NCI-H1048 (cell line): ENCODE measurements at regions not wholly inside any gene's neighbourhood (a gene's known extent, or its start where the extent isn't known, plus 50 kb on each side); places are given as distances from the start of the nearest gene placed in this dataset.
"Not testable (repeated sequence)": the region's sequence is repeated elsewhere in the genome, so short reads cannot be mapped to it uniquely, and the experiment has no call there.

ENCODE experiments used
- DNase-seq: peaks from one replicate; lab custom pipeline; 2025; lab: John Stamatoyannopoulos, UW

GRCh38 chr4:20124317-20125026 is 127.2 kb upstream of the SLIT2 start:
- no peak for DNase-seq

DNA sequence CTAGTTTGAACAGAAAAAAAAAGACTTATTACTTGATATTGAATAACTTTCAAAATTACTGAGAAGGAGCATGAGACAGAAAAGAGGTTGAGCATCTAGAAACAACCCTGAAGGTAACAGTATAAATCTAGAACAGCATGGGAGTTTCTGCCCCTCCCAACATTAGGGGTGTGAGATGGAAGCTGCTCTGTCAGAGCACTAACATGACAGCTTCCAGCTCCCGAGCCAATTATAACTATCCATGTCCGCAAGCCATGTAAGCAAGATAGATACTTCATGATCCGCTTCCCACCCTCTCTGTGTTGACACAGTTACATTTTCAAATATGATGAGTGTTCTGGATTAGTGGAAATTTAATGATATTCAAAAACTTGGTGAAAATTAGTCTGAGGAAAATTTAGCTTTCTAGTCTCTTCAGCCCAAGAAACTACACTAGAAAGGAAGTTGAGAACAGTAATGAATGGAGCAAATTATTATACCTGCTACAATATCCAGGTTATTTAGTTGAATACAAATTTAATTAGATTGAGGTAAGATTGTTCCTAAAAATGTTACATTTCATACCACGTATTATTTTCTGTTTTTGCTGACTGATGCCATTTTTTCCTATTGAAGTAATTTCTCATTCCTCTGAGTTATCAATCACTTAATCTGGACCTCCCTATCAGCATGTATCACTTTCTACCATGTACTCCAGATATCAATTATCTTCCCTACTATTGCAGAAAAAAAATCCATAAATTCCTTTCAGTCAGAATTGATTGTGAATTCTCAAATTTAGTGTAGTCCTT is 129.3 kb upstream of the SLIT2 start:
- DNase-seq, result no peak

GRCh38 chr4:20119141-20119540 is 132.6 kb upstream of the SLIT2 start:
- DNase-seq, result no peak

DNA sequence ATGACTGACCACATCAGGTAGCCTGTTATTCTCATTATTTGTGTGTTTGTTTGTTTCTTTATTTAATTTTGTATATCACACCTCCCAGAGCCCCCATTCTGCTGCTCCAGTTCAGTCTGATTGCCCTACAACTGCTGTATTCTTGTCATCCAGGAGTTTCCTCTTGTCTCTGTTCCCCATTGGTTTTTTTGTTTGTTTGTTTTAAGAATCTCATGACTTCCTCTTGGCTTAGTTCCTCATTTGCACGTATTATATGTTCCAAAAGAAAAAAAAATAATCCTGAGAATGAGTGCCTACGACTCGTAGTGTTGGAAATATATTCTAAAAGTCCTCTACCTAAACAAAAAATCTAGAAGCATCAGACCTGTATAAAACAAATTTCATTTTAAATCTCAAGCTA is 142.3 kb upstream of the SLIT2 start:
- DNase-seq, result no peak

DNA sequence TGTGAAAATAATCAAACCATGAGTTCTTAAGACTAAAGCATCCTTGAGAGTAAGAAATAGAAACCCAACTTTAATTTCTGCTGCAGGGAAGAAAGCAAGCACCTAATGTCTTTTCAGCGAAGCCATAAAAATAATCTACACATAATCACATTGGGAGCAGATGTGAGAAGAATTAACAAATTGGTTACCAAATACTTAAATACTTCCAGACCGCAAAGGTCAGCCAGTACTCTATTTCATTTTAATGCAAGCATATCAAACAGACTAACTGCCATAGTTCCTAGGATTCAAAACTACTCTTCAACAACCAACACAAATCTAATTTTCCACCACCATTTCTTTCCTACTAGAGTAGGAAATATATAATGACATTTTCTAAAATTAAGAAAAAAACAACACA is 144.8 kb upstream of the SLIT2 start:
- no peak for DNase-seq

- DNase-seq, result no peak
Observed at GRCh38 chr4:20101831-20102230, 149.9 kb upstream of the SLIT2 start.

DNA sequence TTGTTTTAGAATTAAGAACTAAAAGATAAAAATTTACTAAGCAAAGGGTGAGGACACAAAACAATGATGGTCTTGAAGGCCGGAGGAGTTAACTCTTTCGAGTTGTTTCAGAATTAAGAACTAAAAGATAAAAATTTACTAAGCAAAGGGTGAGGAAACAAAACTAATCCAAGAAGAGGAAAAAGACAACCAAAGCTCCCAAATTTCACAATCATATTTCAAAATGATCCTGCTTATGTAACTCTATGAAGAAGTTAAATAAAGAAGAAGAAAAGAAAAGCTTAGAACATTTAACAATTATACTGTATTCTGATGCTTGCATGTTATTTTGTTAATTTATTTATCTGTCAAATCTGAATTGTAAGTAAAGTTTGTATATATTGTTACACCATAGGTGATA is 154.8 kb upstream of the SLIT2 start:
- DNase-seq, result no peak

DNA sequence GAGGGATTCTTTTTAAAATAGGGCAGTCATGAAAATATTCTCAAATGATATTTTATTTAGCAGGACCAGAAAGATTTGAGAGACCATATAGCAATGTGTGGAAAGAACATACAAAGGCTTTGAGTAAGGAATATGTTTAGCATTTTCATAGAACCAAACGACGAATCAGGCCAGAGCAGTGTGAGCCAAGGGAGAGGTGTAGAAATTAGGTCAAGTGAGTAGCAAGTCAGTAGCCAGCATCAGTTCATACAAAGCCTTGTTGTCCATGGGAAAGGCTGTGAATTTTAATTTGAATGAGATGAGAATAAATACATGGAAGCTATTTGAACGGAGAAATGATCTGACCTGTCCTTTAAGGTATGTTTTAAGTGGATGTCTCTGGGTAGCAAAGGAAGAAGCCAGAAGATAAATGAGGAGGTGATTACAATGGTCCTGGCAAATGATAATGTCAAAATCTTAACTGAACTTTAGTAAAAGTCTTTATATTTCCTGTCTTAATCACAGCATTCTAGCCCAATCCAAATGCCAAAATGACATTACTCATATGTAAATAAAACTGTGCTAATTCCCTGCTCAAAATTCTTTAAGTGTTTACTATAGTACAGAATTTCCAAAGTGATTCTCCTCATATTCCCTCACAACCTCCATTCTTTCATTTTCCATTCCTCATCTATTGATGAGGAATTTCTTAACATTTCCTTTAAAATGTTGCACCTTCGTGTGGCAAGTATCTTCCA is 155.7 kb upstream of the SLIT2 start:
- DNase-seq, result no peak

DNA sequence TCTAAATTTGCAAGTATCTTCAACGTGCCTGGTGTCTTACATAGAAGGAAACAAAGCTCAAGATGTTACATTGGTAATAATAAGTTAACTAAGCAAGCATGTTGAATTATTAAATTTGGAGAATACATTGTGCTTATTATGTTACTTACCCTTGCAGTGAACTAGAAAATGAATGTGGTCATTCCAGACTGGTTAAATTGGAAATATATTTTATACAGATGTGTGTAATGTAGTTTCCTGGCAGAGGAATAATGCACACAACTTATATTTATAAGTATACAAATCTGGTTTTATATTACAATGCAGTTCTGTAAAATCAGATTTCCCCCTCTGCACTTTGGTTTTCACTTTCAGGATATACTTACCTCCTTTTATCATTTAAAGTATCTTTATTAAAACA is 159.9 kb upstream of the SLIT2 start:
- no peak for DNase-seq

DNA sequence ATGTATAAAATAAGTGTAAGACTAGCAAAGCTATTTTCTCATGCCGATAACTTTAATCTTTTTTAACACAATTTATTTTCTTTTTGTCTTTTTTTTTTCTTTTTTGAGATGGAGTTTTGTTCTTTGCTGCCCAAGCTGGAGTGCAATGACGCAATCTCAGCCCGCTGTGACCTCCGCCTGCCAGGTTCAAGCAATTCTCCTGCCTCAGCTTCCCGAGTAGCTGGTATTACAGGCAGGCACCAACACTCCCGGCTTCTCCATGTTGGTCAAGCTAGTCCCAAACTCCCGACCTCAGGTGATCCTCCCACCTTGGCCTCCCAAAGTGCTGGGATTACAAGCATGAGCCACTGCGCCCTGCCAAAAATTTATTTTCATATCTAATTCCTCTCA is 164.2 kb upstream of the SLIT2 start:
- DNase-seq, result no peak

DNA sequence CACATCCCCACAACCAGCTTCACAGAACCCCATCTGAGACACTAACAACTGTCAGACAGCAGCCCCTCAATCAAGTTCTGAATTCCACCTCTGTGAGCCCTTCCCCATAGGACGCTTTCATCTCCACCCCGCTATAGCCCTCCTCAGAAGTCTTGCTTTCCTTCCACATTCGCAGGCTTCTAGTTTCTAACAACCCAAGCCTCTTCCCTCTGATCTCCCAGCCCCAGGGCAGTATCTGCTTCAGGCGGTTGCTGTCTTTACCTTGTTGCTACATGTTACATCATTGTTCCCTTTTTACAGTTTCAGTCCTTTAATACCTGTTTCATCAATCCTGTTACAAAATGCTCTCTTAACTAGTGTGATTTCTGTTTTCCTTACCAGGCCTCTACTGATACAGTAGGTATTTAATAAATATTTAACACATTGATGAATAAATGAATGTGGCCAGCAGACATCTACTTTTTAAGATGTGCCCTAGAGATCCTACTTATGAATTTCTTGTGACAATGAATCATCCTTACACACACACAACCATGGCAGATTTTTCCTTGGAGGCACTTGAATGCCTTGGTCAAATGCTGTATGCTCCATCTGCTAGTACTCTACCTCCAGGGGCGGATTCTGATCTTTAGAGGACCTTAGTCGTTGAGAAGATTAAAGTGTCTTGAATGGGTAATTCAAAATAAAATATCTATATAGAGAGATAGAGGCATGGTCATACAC is 164.7 kb upstream of the SLIT2 start:
- DNase-seq, result no peak

- no peak for DNase-seq
Observed at GRCh38 chr4:20086067-20086798, 165.5 kb upstream of the SLIT2 start.

DNA sequence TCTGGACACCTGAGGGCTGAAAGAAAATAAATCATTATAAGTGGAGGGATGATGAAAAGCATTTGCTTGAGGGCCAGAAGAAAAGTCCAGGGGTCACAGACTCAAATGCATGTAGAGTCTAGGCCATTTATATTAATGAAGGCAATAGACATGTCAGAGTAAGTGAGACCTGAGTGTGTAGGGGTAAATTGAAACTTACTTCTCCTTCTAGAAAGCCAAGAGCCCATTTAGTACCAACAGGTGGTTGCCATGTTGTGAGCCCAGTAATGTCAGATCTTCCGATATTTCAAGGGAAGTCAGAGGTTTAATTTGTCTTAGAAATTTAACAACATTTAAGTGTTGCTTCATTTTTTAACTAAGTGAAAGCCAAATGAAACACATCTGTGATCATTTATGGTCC is 166.1 kb upstream of the SLIT2 start:
- DNase-seq, result no peak

DNA sequence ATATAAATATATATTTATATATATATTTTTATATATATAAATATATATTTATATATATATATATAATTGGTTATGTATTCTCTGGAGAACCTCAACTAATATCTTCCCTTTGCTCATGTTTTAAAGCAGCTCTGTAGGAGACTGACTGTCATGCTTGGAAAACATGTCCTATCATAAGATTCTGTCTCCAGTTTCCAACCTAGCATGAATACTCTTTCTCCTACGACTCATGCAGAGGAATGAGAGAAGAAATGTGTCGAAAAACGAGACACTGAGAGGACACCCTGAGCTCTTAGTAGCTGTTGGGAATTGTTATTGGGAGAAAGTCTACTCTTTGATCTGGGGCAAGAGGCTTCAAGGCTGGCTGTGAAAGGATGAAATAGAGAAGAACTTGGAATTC is 166.5 kb upstream of the SLIT2 start:
- no peak for DNase-seq

GRCh38 chr4:20084488-20084887 is 167.2 kb upstream of the SLIT2 start:
- no peak for DNase-seq

- no peak for DNase-seq
Observed at GRCh38 chr4:20078644-20079043, 173.1 kb upstream of the SLIT2 start.

DNA sequence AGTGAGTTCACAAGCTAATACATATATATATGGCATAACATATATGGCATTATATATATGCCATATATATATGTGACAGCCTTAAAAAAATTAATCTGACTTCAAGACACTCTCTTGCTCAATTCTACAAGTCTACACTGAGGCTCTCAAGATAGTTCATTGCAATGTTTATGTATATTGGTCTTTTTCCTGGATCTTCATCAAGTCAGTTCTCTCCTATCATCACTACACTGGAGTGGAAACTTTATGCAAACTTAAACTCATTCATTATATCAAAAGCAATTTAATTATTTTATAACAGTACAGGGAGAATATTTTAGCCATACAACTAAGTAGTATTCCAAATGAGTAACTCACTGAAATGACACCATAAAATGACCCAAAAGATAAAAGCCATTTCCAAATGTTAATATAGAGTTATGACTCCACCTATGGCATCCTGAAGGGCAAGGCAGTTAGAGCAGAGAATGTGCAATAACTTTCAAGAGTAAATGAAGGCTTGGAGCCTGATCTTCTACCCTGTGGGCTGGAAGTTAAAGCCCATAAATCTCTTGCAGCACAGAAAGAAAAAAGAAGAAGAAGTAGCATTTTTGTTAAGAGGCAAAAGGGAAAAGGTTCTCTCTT is 176.3 kb upstream of the SLIT2 start:
- DNase-seq, result no peak

- no peak for DNase-seq
Observed at GRCh38 chr4:20074450-20074849, 177.3 kb upstream of the SLIT2 start.

DNA sequence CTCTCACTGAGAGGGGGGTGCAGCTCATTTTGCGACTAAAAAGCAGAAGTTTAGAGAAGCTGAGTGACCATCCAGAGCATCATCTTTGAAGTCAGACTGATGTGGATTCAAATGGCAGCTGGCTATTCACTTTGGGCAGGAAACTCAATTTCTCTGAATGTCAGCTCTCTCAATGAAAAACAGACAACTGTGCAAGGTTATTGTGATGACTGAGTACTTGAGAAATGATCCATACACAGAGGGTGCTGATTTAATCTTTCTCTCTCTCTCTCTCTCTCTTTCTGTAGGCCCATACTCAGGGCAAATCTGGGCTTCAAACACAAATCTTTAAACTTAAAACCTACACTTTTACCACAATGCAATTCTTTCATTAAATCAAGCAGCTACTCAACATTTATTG is 185.8 kb upstream of the SLIT2 start:
- DNase-seq, result no peak

DNA sequence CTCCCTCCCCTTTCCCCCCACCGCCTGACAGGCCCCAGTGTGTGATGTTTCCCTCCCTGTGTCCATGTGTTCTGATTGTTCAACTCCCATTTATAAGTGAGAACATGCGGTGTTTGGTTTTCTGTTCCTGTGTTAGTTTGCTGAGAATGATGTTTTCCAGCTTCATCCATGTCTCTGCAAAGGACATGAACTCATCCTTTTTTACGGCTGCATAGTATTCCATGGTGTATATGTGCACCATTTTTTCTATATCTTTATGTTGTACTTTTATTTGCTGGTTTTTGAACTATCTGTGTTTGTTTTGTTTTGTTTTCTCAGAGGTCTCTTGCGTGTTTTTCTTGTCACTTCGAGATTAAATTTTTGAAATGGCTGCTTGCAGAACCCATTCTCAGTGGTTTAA is 188.8 kb upstream of the SLIT2 start:
- DNase-seq, result not testable (repeated sequence)

- DNase-seq, result no peak
Observed at GRCh38 chr4:20062054-20062453, 189.7 kb upstream of the SLIT2 start.
